NCI-H2171 treated with DMSO at 0.1 percent for 48 hours (cell line): ENCODE measurements at regions not wholly inside any gene's neighbourhood (a gene's known extent, or its start where the extent isn't known, plus 50 kb on each side); places are given as distances from the start of the nearest gene placed in this dataset.
"Not testable (repeated sequence)": the region's sequence is repeated elsewhere in the genome, so short reads cannot be mapped to it uniquely, and the experiment has no call there.

Experiments used
- DNase-seq: peaks from one replicate; lab custom pipeline; 2025; lab: John Stamatoyannopoulos, UW

DNA sequence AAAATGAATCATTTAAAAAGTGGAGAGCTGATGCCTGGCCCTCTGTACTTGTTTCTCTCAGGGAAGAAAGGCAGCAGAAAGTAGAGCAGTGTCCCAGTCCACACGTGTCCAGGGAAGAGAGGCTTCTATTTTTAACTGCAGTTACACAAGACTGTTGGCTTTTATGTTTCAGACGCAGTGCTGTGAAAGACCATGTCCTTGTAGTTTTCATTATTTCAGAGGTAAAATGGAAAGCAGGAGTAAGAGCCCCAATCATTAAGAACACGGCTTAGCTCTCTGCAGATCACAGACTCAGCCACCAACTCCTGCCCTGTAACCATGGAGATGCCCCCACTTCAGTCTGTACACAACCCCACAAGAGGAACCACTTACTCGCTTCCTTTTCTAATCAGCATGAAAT, 336.3 kb downstream of the DAD1 start:
- no peak for DNase-seq

DNA sequence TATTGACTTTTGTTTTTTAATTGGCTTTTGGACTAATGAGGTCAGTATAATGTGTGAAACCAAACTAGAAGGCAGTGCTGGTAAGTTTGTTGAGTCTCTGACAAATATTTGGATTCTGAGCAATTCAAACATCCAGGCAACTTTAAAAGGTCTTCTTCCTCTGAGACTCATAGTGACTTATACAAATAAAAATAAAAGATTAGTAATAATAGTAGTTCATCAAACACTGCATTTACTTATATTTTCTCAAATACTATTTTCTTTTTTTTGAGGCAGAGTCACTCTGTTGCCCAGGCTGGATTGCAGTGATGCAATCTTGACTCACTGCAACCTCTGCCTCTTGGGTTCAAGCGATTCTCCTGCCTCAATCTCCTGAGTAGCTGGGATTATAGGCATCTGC, 337.9 kb downstream of the DAD1 start:
- no peak for DNase-seq

DNA sequence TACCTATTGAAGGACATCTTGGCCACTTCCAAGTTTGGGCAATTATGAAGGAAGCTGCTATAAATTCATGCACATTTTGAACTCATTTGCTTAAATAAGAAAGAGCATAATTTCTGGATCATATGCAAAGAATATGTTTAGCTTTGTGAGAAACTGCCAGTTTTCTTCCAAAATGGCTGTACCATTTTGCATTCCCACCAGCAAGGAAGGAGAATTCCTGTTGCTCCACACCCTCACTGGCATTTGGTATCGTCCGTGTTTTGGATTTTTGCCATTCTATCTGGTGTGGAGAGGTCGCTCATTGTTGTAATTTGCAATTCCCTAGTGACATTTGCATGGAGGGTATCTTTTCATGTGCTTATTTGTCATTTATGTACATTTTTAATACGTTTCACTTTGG, 339.3 kb downstream of the DAD1 start:
- DNase-seq = no peak

DNA sequence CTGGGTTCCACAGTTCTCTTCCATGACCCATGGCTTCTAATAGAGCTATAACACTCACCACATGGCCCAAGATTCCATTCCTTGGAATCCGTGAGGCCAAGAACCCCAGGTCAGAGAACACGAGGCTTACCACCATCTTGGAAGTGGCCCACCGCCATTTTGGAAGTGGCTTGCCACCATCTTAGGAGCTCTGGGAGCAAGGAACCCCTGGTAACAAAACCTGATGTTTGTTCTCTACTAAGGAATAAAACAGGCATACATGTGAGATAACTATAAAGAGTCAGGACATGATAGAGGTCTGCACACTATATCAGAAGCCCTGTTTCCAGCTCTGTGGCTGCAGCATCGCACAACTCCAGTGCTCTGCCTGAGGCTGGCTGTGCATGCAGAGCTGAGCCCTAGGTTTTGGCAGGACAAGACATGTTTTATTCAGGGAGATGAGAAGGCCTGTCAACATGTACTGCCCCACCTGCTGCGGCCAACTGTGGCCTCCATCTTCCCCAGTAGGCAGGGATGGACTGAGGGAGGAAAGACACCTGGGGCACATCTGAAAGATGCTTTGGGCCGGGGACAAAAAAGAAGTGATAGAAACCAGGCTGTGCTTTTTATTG, 344.9 kb downstream of the DAD1 start:
- no peak for DNase-seq

DNA sequence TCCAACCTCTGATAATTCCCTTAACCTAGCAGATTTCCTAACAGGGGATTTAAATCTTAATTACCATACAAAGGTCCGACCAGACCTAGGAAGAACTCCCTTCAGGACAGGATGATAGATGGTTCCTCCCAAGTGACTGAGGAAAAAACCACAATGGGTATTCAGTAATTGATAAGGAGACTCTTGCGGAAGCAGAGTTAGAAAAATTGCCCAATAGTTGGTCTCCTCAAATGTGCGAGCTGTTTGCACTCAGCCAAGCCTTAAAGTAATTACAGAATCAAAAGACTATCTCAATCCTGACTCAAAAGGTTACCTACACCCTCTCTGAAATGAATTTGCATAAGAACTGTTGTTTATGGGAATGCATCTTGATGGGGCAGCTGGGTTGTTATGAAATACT, 350.7 kb downstream of the DAD1 start:
- DNase-seq = not testable (repeated sequence)

DNA sequence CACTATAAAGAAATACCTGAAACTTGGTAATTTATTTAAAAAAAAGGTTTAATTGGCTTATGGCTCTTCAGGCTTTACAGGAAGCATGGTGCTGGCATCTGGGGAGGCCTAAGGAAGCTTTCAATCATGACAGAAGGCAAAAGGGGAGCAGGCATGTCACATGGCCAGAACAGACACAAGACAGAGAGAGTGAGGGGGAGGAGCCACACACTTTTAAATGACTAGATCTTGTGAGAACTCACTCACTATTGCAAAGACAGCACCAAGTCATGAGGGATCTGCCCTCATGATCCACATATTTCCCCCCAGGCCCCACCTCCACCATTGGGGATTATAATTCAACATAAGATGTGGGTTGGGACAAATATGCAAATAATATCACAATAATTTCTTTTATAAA, 355.6 kb downstream of the DAD1 start:
- DNase-seq = no peak

DNA sequence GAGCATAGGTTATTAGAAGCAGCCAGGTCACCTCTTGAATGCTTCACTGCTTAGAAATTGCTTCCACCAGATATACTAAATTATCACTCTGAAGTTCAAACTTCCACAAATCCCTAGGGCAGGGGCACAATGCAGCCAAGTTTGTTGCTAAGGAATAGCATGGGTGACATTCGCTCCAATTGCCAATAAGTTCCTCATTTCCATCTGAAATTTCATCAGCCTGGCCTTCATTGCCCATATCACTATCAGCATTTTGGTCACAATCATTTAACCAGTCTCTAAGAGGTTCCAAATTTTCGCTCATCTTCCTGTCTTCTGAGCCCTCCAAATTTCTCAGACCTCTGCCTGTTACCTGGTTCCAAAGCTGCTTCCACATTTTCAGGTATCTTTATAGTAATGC, 356.1 kb downstream of the DAD1 start:
- no peak for DNase-seq

DNA sequence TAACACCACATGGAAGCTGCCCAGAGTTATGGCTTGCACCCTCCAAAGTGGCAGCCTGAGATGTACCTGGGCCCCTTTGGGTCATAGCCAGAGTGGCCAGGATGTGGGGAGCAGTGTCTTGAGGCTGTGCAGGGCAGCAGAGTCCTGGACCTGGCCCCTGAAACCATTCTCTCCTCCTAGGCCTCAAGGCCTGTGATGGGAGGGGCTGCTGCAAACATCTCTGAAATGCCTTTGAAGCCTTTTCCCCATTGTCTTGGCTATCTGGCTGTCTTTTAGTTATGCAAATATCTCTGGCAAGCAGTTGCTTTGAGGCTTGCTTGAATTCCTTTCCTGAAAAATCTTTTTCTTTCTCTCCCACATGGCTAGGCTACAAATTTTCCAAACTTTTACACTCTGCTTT, 356.5 kb downstream of the DAD1 start:
- DNase-seq = no peak

DNA sequence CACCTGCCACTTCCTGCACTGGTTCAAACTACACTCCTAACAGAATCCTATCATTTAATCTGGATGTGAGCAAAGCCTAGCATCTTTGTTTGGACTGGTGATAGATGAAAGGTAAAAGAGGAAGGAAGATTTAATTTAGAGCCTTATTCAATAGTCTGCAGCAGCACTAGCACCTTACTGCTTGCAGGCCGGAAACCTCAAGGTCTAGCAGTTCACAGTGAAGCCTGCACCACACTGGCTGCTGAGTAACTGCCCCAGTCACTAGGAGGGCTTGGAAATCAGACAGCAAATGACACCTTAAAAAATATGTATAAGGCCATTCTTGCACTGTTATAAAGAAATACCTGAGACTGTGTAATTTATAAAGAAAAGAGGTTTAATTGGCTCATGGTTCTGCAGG, 358.0 kb downstream of the DAD1 start:
- DNase-seq = no peak

DNA sequence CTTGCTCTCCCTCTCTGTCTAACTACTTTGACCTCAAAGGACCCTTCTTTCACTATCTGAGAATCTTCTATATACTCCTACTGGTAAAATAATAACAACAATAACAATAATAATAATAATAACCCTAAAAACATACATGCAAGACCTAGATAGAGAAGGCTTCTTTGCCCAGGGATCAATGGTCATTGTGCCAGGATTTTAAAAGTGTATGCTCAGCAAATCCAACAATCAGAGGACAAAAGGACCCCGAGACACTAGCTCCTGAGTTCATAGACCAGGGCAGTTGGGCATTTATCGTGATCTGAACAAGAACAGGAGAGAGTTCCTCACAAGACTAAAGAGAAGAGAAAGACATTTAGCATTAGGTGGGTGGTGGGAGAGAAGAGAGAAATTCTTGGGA, 358.5 kb downstream of the DAD1 start:
- no peak for DNase-seq

DNA sequence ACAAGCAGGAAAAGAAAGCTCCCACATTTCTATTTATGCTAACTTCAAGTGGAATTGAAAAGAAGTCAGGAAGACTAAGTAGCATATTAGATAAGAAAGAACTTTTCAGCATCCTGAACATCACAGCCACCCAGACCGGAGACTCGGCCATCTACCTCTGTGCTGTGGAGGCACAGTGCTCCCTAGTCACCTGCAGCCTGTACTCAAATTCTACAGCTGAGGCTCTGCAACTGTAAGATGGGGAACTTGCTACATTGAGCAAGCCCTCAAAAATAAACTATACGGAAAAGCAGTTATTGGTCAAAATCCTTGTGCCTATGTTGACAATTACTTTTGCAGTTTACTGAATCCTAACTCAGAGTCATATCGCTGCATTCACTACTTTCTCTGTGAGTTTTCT, 361.9 kb downstream of the DAD1 start:
- DNase-seq = no peak

DNA sequence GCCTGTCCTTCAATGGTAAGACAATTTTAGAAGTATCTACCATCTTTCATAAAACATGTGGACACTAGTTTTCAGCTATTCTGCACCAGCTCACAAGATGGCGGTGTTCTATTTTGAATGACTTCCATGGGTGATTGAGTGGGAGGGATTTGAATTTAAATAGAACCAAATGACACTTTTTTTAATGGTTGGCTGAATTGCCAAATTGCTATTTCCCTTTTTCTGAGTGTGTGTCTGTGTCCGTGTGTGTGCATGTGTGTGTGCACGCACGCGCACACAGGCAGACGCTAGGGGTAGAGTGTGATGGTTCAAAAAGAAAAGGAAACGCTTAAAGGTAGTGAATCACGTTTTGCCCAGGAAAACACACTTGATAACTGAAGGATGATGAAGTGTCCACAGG, 362.6 kb downstream of the DAD1 start:
- no peak for DNase-seq

DNA sequence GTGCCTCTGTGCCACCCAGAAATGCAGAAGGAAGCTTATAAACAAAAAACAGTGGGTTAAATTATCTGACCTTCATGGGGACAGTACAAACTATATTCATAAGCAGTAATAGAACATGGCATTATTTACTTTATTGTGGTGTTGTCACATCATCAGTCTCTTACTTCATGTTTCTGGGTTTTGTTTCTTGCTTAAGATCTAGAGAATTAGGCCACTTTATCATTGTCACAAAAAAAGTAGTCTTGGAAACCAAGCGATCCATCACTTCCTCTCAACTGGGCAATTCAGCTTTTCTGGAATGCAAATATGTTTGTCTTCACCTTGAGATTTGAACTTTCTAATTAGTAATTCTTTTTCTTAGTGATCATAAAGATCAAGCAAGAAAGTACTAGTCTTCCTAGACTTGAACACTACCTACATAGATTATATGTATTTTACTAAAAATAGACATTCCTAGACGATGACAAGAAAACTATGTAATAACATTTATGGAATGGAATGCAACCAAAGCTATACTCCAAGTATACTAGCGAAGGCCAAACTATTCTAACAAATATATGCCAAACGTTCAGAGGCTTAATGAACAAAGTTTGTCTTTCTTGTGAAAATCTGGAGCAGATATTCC, 363.4 kb downstream of the DAD1 start:
- DNase-seq = no peak

DNA sequence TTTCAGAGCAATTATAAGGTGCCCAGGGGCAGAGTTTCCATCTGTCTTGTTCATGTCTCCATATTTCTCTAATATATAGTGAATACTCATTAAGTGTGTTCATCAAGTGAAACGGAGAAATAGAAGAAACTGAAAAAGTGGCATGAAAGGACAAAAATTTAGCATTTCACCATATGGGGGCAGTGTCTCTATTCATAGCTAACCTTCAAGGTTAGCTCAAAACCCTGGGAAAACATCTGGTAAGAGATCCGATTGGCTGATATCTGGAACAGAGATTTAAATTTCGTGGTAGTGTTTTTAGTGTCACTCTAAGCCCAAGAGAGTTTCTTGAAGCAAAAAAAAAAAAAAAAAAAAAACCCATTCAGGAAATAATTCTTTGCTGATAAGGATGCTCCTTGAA, 367.5 kb downstream of the DAD1 start:
- DNase-seq = peak; percentile 26

DNA sequence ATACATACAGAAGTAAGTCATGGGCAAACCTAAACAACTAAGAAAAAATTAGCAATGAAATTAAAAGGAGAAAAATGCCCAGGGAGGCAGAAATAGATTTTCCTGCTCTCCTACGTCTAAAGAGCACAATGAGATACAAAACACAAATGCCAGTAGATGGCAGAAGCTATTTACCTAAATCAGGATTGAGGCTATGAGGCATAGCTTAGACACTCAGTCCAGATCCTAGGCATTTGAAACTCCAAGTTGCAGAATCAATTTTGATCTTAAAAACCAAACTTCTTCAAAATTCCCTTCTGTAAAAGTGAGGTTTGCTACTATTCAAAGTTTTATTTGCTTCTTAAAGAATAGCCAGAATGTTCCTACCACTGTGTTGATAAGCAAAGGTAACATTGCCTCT, 368.6 kb downstream of the DAD1 start:
- DNase-seq = no peak

DNA sequence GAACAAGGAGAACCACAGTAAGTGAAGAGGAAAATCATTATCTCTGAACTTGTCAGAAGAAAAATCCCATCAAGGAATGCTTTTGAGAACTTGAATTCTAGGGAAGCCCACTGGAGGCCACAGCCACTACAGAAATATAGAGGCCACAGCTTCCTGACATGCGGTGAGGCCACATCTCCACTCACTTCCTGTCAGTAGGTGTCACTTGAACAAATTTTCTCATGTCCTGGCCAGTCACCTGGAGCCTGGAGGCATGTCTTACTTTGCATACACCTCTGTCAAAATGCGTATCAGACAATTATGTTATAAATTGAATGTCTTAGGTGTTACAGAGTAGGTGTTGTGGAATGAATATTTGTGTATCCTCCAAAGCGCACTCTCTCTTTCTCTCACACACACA, 370.3 kb downstream of the DAD1 start:
- no peak for DNase-seq

DNA sequence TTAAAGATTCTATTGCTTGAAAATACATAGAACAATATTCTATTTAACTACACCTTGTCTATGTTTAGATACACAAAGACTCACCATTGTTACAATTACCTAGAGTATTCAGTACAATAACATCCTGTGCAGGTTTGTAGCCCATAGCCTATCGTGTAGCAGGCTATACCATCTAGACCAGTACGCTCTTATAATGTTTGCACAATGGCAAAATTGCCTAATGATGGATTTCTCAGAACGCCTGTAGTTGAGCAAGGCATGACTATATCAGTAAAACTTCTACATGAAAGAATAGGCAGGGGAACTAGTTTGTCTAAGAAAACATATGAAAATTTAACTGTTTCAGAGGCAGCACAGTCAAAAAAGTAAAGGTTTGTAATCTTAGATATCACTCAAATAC, 375.9 kb downstream of the DAD1 start:
- no peak for DNase-seq

DNA sequence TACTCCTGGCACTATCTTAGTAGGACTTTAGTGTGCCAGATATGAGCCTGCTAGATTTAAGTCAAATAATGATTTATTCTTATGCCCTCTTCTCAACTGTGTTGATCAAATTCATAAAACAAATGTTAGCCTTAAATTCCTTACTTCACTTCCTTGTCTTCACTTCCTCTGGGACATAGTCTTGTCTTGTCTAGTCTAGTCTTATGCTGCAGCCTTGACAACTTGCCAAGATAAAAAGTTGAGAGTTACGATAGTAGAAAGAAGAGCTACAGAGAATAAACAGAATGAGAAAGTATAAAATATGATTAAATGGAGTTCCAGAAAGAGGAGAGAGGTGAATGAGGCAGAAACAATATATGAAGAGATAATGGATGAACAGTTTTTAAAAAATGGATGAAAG, 378.1 kb downstream of the DAD1 start:
- DNase-seq = no peak

DNA sequence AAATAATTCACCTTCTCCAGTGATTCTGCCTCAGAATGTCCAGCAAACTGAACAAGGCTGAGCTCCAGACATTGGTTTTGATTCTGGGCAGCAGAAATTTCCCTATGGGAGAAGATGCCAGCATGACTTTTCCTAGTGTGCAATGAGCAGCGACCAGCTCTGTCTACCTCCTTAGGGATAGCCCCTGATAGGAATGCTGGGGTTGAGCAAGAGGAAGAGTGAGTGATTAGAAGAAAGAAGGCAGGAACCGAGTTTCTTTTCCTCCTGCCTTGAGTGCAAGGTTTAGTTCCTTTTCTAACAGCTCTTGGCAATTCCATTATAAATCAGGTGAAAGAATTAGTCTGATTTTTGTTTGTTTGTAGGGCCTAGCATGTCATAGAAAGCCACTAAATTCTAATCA, 379.0 kb downstream of the DAD1 start:
- DNase-seq = no peak

DNA sequence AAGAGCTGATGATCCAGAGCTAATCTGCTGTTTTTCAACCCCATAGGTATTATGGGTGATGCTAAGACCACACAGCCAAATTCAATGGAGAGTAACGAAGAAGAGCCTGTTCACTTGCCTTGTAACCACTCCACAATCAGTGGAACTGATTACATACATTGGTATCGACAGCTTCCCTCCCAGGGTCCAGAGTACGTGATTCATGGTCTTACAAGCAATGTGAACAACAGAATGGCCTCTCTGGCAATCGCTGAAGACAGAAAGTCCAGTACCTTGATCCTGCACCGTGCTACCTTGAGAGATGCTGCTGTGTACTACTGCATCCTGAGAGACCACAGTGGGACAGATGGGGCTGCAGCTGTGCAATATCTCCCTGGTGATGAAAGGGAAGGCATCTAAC, 386.0 kb downstream of the DAD1 start:
- DNase-seq = no peak

DNA sequence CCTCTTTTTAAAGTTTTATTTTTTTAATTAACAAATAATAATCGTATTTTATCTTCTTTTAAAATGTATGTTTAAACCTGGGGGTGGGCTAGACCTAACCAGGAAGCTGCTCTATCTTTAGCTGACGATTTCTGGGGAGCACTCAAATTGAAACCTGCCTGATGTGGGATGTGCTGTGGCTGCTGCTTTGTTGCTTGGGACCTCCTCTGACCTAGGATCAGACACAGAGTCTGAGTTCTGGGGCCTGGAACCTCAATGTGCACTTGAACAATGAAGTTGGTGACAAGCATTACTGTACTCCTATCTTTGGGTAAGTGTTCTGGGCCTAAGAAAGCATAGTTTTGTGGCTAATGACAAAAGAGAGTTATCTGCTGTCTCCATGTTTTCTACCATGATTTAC, 386.7 kb downstream of the DAD1 start:
- DNase-seq = no peak

DNA sequence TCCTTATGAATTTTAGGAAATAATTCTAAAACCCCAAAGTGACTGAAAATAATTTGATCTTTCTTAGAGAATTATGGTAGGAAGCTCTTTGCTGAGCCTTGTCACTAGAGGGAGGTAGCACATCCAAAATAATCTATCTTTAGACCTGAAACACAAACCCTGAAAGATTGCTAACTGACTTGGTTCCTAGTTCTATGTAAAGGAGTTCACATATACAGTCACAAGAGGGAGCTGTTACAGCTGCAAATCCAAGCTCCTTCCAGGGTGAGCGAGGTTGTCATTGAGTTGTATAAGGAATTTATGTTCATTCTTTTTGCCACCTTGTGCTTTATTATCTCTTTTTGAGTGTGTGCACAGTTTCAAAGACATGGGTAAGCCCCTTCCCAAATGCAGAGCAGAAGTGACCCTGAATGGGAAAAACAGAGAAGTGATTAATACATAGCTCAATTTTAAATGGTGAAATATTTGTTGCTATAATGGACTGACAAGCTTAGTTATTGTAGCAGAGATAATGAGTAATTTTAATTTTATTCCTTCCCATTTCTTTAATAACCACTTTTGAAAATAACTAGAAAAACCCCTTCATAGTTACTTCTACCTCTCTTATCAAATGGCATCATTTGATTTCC, 387.9 kb downstream of the DAD1 start:
- peak; percentile 79 for DNase-seq

DNA sequence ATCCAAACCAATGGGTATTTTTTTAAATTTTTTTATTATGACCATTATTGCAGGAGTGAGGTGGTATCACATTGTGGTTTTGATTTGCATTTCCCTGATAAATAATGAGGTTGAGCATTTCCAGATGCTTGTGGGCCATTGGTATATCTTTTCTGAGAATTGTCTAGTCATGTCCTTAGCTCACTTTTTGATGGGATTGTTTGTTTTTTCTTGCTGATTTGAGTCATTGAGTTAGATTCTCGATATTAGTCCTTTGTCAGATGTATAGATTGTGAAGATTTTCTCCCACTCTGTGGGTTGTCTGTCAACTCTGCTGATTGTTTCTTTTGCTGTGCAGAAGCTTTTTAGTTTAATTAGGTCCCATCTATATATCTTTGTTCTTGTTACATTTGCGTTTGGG, 388.9 kb downstream of the DAD1 start:
- not testable (repeated sequence) for DNase-seq

DNA sequence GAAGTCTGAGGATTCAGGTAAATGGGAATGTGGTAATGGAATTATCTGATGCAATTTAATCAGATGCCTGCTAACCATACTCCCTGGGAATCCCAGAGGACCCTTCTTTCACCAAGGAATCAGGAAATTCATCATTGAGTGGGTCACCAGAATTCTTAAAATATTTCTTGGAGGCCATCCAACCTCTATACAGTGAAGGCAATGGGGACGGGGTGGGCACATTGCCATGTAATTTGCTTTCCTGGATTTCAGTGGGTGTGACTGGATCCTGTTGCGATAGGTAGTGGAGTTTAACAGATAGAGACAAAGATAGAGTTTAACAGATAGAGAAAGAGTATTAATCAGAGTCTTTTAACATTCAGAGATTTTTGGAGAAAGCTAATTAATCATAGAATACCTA, 394.4 kb downstream of the DAD1 start:
- DNase-seq = no peak
